ENCODE measurements at regions not wholly inside any gene's neighbourhood (a gene's known extent, or its start where the extent isn't known, plus 50 kb on each side); places are given as distances from the start of the nearest gene placed in this dataset.

GRCh38 chr1:55646181-55646580, 431.0 kb upstream of the USP24 start:
- Histone ChIP-seq H3K9me3 (ENCODE audit: insufficient read depth in 2 of 2, low read depth in 1 of 2, low read length in 1 of 2) (no peaks in the 10 kb centered on the region), H4K91ac (replicated peaks; ENCODE audit: insufficient read length, low read length) (no peak overlapping the region), H3K4me1 (replicated peaks in 1 of 4; ENCODE audit: control insufficient read depth in 3 of 4, insufficient read depth in 4 of 4, low read length in 3 of 4) (no peaks in the 10 kb centered on the region), H3K27ac (ENCODE audit: low read depth, low read length) (no peak overlapping the region), H2BK5ac (ENCODE audit: low read depth, low read length) (no peak overlapping the region), H3K9ac (replicated peaks in 1 of 4; ENCODE audit: extremely low read depth in 1 of 4, low read depth in 3 of 4, low read length in 3 of 4) (no peak overlapping the region), H3K4me2 (ENCODE audit: insufficient read depth in 1 of 2, low read depth in 2 of 2, low read length in 2 of 2) (no peak overlapping the region), H4K20me1 (replicated peaks in 1 of 2; ENCODE audit: control insufficient read depth in 1 of 2, insufficient read depth in 2 of 2, low read length in 2 of 2) (no peaks in the 10 kb centered on the region), H4K8ac (ENCODE audit: extremely low read depth, insufficient read depth, low read length) (no peak overlapping the region), H2BK12ac (ENCODE audit: low read depth, low read length) (no peak overlapping the region), H3K23ac (ENCODE audit: insufficient read length) (no peak overlapping the region), H2AFZ (ENCODE audit: low read length) (no peak overlapping the region), H3K4me3 (ENCODE audit: extremely low read depth in 1 of 4, insufficient read depth in 2 of 4, low read depth in 3 of 4, low read length in 4 of 4) (no peak overlapping the region), H3K79me2 (ENCODE audit: control insufficient read depth in 1 of 2, insufficient read depth in 2 of 2, low read length in 2 of 2) (no peaks in the 10 kb centered on the region), H3K56ac (replicated peaks; ENCODE audit: insufficient read length, low read depth, low read length) (no peak overlapping the region), H3K18ac (ENCODE audit: extremely low read depth, low read length) (no peak overlapping the region), H3K4ac (replicated peaks; ENCODE audit: insufficient read length, low read depth, low read length) (no peak overlapping the region), H3K79me1 (ENCODE audit: low read depth, low read length) (no peaks in the 10 kb centered on the region), H2AK5ac (ENCODE audit: low read depth, low read length) (no peak overlapping the region), H3K27me3 (replicated peaks in 1 of 4; ENCODE audit: control insufficient read depth in 3 of 4, extremely low read depth in 1 of 4, insufficient read depth in 3 of 4, low read length in 3 of 4) (no peaks in the 10 kb centered on the region), H2BK20ac (ENCODE audit: low read length) (no peak overlapping the region), H3K36me3 (ENCODE audit: control insufficient read depth in 2 of 4, insufficient read depth in 4 of 4, low read length in 3 of 4) (no peaks in the 10 kb centered on the region), H3K14ac (ENCODE audit: insufficient read length) (no peak overlapping the region), H3K23me2 (ENCODE audit: low read depth, low read length) (no peaks in the 10 kb centered on the region), H4K5ac (ENCODE audit: insufficient read length, low read depth, low read length) (no peak overlapping the region), H2BK15ac (ENCODE audit: low read length) (no peak overlapping the region), H2BK120ac (replicated peaks; ENCODE audit: low read depth, low read length) (no peak overlapping the region)
- TF ChIP-seq SP1 (IDR thresholded peaks at IDR 0.05; ENCODE audit: low read depth, low read length) (no peak), CHD1 (IDR thresholded peaks at IDR 0.05; ENCODE audit: low read depth, low read length) (no peak), RBBP5 (IDR thresholded peaks at IDR 0.05; ENCODE audit: borderline replicate concordance, low read depth, low read length) (no peak)
- FAIRE-seq (no peak), DNase-seq (ENCODE audit: low read depth in 1 of 2, low spot score in 2 of 2) (no peak)
- CTCF ChIA-PET (ENCODE audit: partially characterized antibody): no interaction called here
- WGBS, 2 experiments (ENCODE audit: extremely low coverage in 1 of 2, insufficient coverage in 1 of 2, insufficient read length in 1 of 2, insufficient replicate concordance in 2 of 2, low coverage in 1 of 2, low lambda C conversion rate in 2 of 2, missing lambda C conversion rate in 1 of 2): 80% methylated on average over 1 of the region's 1 CpG; no CpG with 5 or more reads in 1 of the 2 experiments
- POLR2A ChIA-PET (ENCODE audit: partially characterized antibody): no interaction called here
